ENCODE measurements at regions not wholly inside any gene's neighbourhood (a gene's known extent, or its start where the extent isn't known, plus 50 kb on each side); places are given as distances from the start of the nearest gene placed in this dataset.

- TF ChIP-seq CTCF (IDR thresholded peaks at IDR 0.05; ENCODE audit: low read depth, low read length) (no peak), EZH2phosphoT487 (IDR thresholded peaks at IDR 0.05; ENCODE audit: low read depth) (no peak)
Measured at GRCh38 chr9:78753039-78753438, 456.1 kb downstream of the PSAT1 start.
